CD14-positive monocyte (primary cell): ENCODE measurements at regions not wholly inside any gene's neighbourhood (a gene's known extent, or its start where the extent isn't known, plus 50 kb on each side); places are given as distances from the start of the nearest gene placed in this dataset.

Source experiments
- DNase-seq, 3 donors: peaks; one replicate each; pipeline ENCODE4 v3.0.0-alpha.2; 2011 to 2022
- H2AFZ ChIP-seq: 2 replicates; pipeline ENCODE4 v1.6.0; 2012; ENCODE audit warnings: mild to moderate bottlenecking, low read depth, low read length, inconsistent platforms; ENCODE audit not compliant: insufficient read depth, poor library complexity, severe bottlenecking
- H3K27ac ChIP-seq, 2 donors: 1 replicate in 1 of 2; 2 replicates in 1 of 2; pipeline ENCODE4 v1.5.1; 2012 to 2013; ENCODE audit warnings: low read length in 2 of 2, control low read depth in 1 of 2, inconsistent platforms in 1 of 2, low read depth in 1 of 2, mild to moderate bottlenecking in 1 of 2
- H3K27me3 ChIP-seq, 2 donors: one replicate each; pipeline versions ENCODE4 v1.6.0 to v1.6.1; 2011 to 2013; ENCODE audit warnings: low read length in 2 of 2; ENCODE audit not compliant: control insufficient read depth in 2 of 2, insufficient read depth in 2 of 2
- H3K36me3 ChIP-seq, 2 donors: replicated peaks in 1 of 2; 1 replicate in 1 of 2; 2 replicates in 1 of 2; pipeline versions ENCODE4 v1.5.1 to v1.6.1; 2012 to 2013; ENCODE audit warnings: low read length in 2 of 2, control low read depth in 1 of 2, inconsistent platforms in 1 of 2, mild to moderate bottlenecking in 1 of 2; ENCODE audit not compliant: insufficient read depth in 2 of 2, control insufficient read depth in 1 of 2
- H3K4me1 ChIP-seq, 2 donors: 1 replicate in 1 of 2; 2 replicates in 1 of 2; pipeline versions ENCODE4 v1.5.1 to v1.6.1; 2012 to 2013; ENCODE audit warnings: low read length in 2 of 2, control low read depth in 1 of 2, inconsistent platforms in 1 of 2, mild to moderate bottlenecking in 1 of 2, moderate library complexity in 1 of 2; ENCODE audit not compliant: insufficient read depth in 2 of 2, control insufficient read depth in 1 of 2
- H3K4me2 ChIP-seq: replicated peaks from 2 replicates; pipeline ENCODE3; 2012; ENCODE audit warnings: low read length, moderate library complexity, mild to moderate bottlenecking; ENCODE audit not compliant: poor library complexity, severe bottlenecking; ENCODE audit errors: extremely low read depth
- H3K4me3 ChIP-seq, 3 experiments: fragments of 200-600 bp in 1 of 3; sonication (generic) in 1 of 3; replicated peaks in 1 of 3; 1 replicate in 2 of 3; 2 replicates in 1 of 3; pipeline ENCODE4 v1.5.1; 2011 to 2013; ENCODE audit warnings: low read length in 3 of 3, mild to moderate bottlenecking in 3 of 3, control low read depth in 2 of 3, low read depth in 2 of 3, inconsistent platforms in 1 of 3, moderate library complexity in 1 of 3
- H3K79me2 ChIP-seq: 2 replicates; pipeline ENCODE4 v1.6.0; 2012; ENCODE audit warnings: mild to moderate bottlenecking, control low read depth, inconsistent platforms, low read length, moderate library complexity; ENCODE audit not compliant: insufficient read depth
- H3K9ac ChIP-seq: 2 replicates; pipeline ENCODE4 v1.6.0; 2017; ENCODE audit warnings: low read length, mild to moderate bottlenecking; ENCODE audit not compliant: insufficient read depth, poor library complexity, severe bottlenecking
- H3K9me3 ChIP-seq, 2 donors: replicated peaks in 1 of 2; 1 replicate in 1 of 2; 2 replicates in 1 of 2; pipeline versions ENCODE4 v1.5.1 to v1.6.1; 2012 to 2013; ENCODE audit warnings: low read length in 2 of 2, control low read depth in 1 of 2; ENCODE audit not compliant: control insufficient read depth in 1 of 2, insufficient read depth in 1 of 2
- H4K20me1 ChIP-seq: 2 replicates; pipeline ENCODE4 v1.6.0; 2012; ENCODE audit warnings: mild to moderate bottlenecking, low read length, control low read depth, moderate library complexity; ENCODE audit not compliant: insufficient read depth
- H3K27ac Mint-ChIP-seq, 7 donors: one replicate each; pipeline ENCODE4 v1.8.0; 2020; ENCODE audit warnings: mild to moderate bottlenecking in 7 of 7, mixed read lengths in 7 of 7, moderate library complexity in 6 of 7, inconsistent platforms in 2 of 7
- H3K27me3 Mint-ChIP-seq, 3 donors: one replicate each; pipeline ENCODE4 v1.8.0; 2021 to 2022; ENCODE audit warnings: low read depth in 3 of 3, mild to moderate bottlenecking in 3 of 3, mixed read lengths in 3 of 3, moderate library complexity in 3 of 3, inconsistent platforms in 1 of 3
- H3K36me3 Mint-ChIP-seq, 2 donors: one replicate each; pipeline ENCODE4 v1.8.0; 2020; ENCODE audit warnings: mixed read lengths in 2 of 2, inconsistent platforms in 1 of 2, mild to moderate bottlenecking in 1 of 2
- H3K4me1 Mint-ChIP-seq: one replicate; pipeline ENCODE4 v1.8.0; 2020; ENCODE audit warnings: mild to moderate bottlenecking, mixed read lengths
- H3K4me3 Mint-ChIP-seq, 2 donors: one replicate each; pipeline ENCODE4 v1.8.0; 2020; ENCODE audit warnings: mild to moderate bottlenecking in 2 of 2, mixed read lengths in 2 of 2, moderate library complexity in 1 of 2
- H3K9me3 Mint-ChIP-seq, 7 donors: one replicate each; pipeline ENCODE4 v1.8.0; 2020 to 2022; ENCODE audit warnings: mixed read lengths in 7 of 7, mild to moderate bottlenecking in 6 of 7, moderate library complexity in 6 of 7, inconsistent platforms in 2 of 7
- WGBS: methylation state at CpG from one replicate; pipeline ENCODE4 v1.1.5; 2013; ENCODE audit warnings: missing lambda C conversion rate; ENCODE audit not compliant: insufficient coverage; 5-methylcytosine and 5-hydroxymethylcytosine counted together
- intact Hi-C, 2 donors: fragments of 100-400 bp; cut with micrococcal nuclease; formaldehyde crosslinking; loops; one replicate each; pipeline versions ENCODE4 v1.15.0 to v1.15.1; 2023
- TF ChIP-seq, protein P1 (sequence below): fragments of 200-600 bp; IDR thresholded peaks from one replicate; pipeline ENCODE4 v1.8.0; 2022; ENCODE audit warnings: antibody characterized with exemption, mild to moderate bottlenecking

DNA sequence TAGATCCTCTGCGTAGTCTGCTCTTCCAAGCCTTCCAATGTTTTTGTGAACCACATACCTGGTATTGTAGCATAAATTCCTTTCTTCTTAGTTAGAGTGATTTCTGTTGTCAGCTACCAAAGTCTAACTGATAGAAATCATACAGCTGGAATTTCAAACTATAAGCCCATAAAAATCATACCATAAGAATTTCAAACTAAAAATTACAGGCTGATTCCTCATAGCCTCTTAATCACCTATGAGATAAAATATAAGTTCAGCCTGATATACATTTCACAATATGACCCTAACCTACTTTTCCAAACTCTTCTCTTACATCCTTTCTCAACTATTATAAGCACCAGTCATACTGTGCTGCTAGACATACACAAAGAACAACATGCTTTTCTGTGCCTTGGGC, 64.8 kb downstream of the PTHLH start:
- H3K4me3 ChIP-seq: no peak overlapping the region
- H3K4me1 ChIP-seq: no peaks in the 10 kb centered on the region
- no CpG with 5 or more reads among the region's 1 CpG for WGBS

DNA sequence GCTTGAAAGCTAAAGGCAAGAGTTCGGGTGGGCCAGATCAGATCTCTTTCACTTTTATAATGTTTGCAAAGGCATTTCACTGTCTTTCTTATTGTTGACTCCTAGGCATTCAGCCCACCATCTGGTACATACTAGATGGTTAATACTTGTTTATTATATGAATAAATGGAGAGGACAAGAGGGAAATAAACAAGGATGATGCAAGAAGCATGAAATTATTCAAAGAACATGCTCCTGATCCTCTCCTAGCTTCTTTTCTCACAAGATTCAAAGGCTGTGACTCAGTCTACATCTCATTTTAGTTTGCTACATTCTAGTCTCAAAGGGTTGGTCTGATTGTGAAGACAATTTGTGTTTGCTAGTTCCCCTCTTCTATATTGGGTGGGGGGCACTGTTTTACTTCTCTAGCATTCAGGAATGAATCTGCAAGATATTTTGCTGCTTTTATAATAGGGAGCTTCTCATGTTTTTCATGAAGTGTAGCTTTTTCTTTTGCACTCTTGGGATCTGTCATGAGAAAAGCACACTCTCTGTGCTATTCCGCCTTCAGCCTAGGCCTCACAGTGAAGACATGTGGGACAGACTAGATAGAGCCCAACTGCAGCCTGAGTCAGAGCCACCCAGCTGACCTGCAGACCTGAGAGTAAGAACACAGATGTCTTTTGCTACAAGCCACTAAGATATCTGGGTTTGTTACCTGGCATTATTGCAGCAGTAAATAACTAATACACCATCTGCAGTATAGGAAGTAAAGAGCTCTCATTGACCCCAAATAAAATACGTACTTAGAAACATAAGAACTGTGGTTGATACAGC, 65.7 kb downstream of the PTHLH start:
- H3K27me3 ChIP-seq: no peaks in the 10 kb centered on the region
- TF ChIP-seq, protein P1, sequence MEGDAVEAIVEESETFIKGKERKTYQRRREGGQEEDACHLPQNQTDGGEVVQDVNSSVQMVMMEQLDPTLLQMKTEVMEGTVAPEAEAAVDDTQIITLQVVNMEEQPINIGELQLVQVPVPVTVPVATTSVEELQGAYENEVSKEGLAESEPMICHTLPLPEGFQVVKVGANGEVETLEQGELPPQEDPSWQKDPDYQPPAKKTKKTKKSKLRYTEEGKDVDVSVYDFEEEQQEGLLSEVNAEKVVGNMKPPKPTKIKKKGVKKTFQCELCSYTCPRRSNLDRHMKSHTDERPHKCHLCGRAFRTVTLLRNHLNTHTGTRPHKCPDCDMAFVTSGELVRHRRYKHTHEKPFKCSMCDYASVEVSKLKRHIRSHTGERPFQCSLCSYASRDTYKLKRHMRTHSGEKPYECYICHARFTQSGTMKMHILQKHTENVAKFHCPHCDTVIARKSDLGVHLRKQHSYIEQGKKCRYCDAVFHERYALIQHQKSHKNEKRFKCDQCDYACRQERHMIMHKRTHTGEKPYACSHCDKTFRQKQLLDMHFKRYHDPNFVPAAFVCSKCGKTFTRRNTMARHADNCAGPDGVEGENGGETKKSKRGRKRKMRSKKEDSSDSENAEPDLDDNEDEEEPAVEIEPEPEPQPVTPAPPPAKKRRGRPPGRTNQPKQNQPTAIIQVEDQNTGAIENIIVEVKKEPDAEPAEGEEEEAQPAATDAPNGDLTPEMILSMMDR: no peak
- intact Hi-C loops: no loop called here
- H3K4me1 ChIP-seq: no peaks in the 10 kb centered on the region
- peaks cover 2 to 3% (median 3%) of the 10 kb centered on the region in 3 donors for H3K27me3 Mint-ChIP-seq
- WGBS: 92% methylated on average over 2 of the region's 3 CpGs
- no peak overlapping the region for H3K9ac ChIP-seq
- DNase-seq: no peak
- no peak overlapping the region for H3K27ac Mint-ChIP-seq
- no peaks in the 10 kb centered on the region for H3K79me2 ChIP-seq
- peaks cover 2 to 11% (median 4%) of the 10 kb centered on the region in 7 donors for H3K9me3 Mint-ChIP-seq
- no peaks in the 10 kb centered on the region for H3K36me3 Mint-ChIP-seq
- H3K4me2 ChIP-seq: no peak overlapping the region
- H2AFZ ChIP-seq: no peak overlapping the region
- no peaks in the 10 kb centered on the region for H4K20me1 ChIP-seq
- H3K9me3 ChIP-seq: no peaks in the 10 kb centered on the region
- H3K4me3 Mint-ChIP-seq: no peak overlapping the region
- no peaks in the 10 kb centered on the region for H3K4me1 Mint-ChIP-seq
- H3K4me3 ChIP-seq: no peak overlapping the region
- no peaks in the 10 kb centered on the region for H3K36me3 ChIP-seq
- no peak overlapping the region for H3K27ac ChIP-seq

More for the DNA sequence above, 64.8 kb downstream of the PTHLH start:
- intact Hi-C loops: no loop called here
- Mint-ChIP-seq H3K27ac (no peak overlapping the region), H3K4me3 (no peak overlapping the region), H3K36me3 (no peaks in the 10 kb centered on the region), H3K27me3 (peaks cover 2 to 3% (median 3%) of the 10 kb centered on the region in 3 donors), H3K9me3 (peaks cover 2 to 11% (median 4%) of the 10 kb centered on the region in 7 donors), H3K4me1 (no peaks in the 10 kb centered on the region)
- Histone ChIP-seq H3K9ac (no peak overlapping the region), H3K79me2 (no peaks in the 10 kb centered on the region), H3K27me3 (no peaks in the 10 kb centered on the region), H4K20me1 (no peaks in the 10 kb centered on the region), H3K4me2 (no peak overlapping the region), H3K36me3 (no peaks in the 10 kb centered on the region), H2AFZ (no peak overlapping the region), H3K9me3 (no peaks in the 10 kb centered on the region), H3K27ac (no peak overlapping the region)
- DNase-seq: no peak
- TF ChIP-seq, protein P1: no peak
